ENCODE measurements at regions not wholly inside any gene's neighbourhood (a gene's known extent, or its start where the extent isn't known, plus 50 kb on each side); places are given as distances from the start of the nearest gene placed in this dataset.

GRCh38 chr2:195561116-195561921, 95.7 kb upstream of the SLC39A10 start:
- ChIA-PET POLR2A (interaction anchor here (0.6 kb wide), 1 partner anchor 97 kb away, joined by 3 read pairs; no protein-coding TSS in a partner anchor), RAD21 (ENCODE audit: low non-redundant PET in 1 of 2, low total read pairs in 2 of 2, uncharacterized antibody in 2 of 2, unreplicated experiment in 2 of 2) (no interaction called here), CTCF (no interaction called here)
- H2AFZ ChIP-seq (ENCODE audit: low read depth, low read length, poor library complexity, severe bottlenecking): no peak overlapping the region
- TF ChIP-seq EZH2phosphoT487 (IDR thresholded peaks at IDR 0.05; ENCODE audit: borderline replicate concordance): no peak
- no peak for TF ChIP-seq POLR2A (IDR thresholded peaks at IDR 0.05; ENCODE audit: borderline replicate concordance, extremely low read depth, insufficient read depth, insufficient read length)
- no peak for TF ChIP-seq ATF3 (IDR thresholded peaks at IDR 0.05)
- TF ChIP-seq, protein P1, sequence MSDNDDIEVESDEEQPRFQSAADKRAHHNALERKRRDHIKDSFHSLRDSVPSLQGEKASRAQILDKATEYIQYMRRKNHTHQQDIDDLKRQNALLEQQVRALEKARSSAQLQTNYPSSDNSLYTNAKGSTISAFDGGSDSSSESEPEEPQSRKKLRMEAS (IDR thresholded peaks at IDR 0.05): no peak
- TF ChIP-seq CEBPB (IDR thresholded peaks at IDR 0.05; ENCODE audit: low read depth): no peak
- TF ChIP-seq ELF1 (IDR thresholded peaks at IDR 0.05; ENCODE audit: borderline replicate concordance, low read depth): no peak
- TF ChIP-seq SIN3A (IDR thresholded peaks at IDR 0.05; ENCODE audit: low read depth): no peak
- no peak for TF ChIP-seq POLR2AphosphoS5 (IDR thresholded peaks at IDR 0.05; ENCODE audit: low read depth, low read length)
- no peak for TF ChIP-seq CBX3 (IDR thresholded peaks at IDR 0.05; ENCODE audit: low read depth)
- no peak for TF ChIP-seq CTCF (IDR thresholded peaks at IDR 0.05 in 2 of 3, conservative IDR thresholded peaks at IDR 0.05 in 1 of 3; ENCODE audit: borderline replicate concordance in 1 of 3, insufficient read depth in 1 of 3, low read depth in 2 of 3, low read length in 2 of 3)
- no peak for TF ChIP-seq SRF (IDR thresholded peaks at IDR 0.05; ENCODE audit: low read depth)
- no peak for TF ChIP-seq EZH2 (IDR thresholded peaks at IDR 0.05)
- TF ChIP-seq ZNF274 (IDR thresholded peaks at IDR 0.05; ENCODE audit: low read depth, low read length): no peak
- no peak for TF ChIP-seq SP1 (IDR thresholded peaks at IDR 0.05; ENCODE audit: low read depth)
- no peak for TF ChIP-seq RAD21 (IDR thresholded peaks at IDR 0.05; ENCODE audit: low read depth)
- no peak for TF ChIP-seq EGR1 (IDR thresholded peaks at IDR 0.05; ENCODE audit: low read depth)
- no peak for TF ChIP-seq ZBTB33 (IDR thresholded peaks at IDR 0.05; ENCODE audit: extremely low read depth, insufficient replicate concordance, low read length)
- TF ChIP-seq JUND (IDR thresholded peaks at IDR 0.05): no peak
- TF ChIP-seq TCF7L2 (IDR thresholded peaks at IDR 0.05; ENCODE audit: borderline replicate concordance, extremely low read depth, insufficient read depth, insufficient read length): no peak
- TF ChIP-seq YY1 (IDR thresholded peaks at IDR 0.05; ENCODE audit: extremely low read depth, insufficient replicate concordance, low read depth, low read length): no peak
- no peak overlapping the region for H3K4me2 ChIP-seq (ENCODE audit: low read length)
- no peak for ATAC-seq
- no peak for DNase-seq (ENCODE audit: low read depth, low spot score)
- H3K9ac ChIP-seq (ENCODE audit: low read length): no peak overlapping the region
- no peaks in the 10 kb centered on the region for H4K20me1 ChIP-seq (ENCODE audit: insufficient read depth)
- no TSS peak for BruUV-seq (replicated peaks)
- H3K4me3 ChIP-seq (replicated peaks in 1 of 2; ENCODE audit: low read depth in 1 of 2, low read length in 2 of 2): no peak overlapping the region
- no peaks in the 10 kb centered on the region for H3K4me1 ChIP-seq (ENCODE audit: control insufficient read depth in 1 of 2, insufficient read depth in 2 of 2, low read length in 2 of 2)
- H3K79me2 ChIP-seq (ENCODE audit: insufficient read depth, low read length): no peaks in the 10 kb centered on the region
- no peaks in the 10 kb centered on the region for H3K27me3 ChIP-seq (ENCODE audit: insufficient read depth, low read length)
- no peaks in the 10 kb centered on the region for H3K9me2 ChIP-seq (ENCODE audit: insufficient read depth)
- H3K36me3 ChIP-seq (ENCODE audit: control insufficient read depth in 1 of 2, insufficient read depth in 2 of 2, low read length in 2 of 2): no peaks in the 10 kb centered on the region
- no peaks in the 10 kb centered on the region for H3K9me3 ChIP-seq (ENCODE audit: control insufficient read depth in 1 of 2, insufficient read depth in 1 of 2, low read depth in 1 of 2, low read length in 2 of 2)
- H3K27ac ChIP-seq (ENCODE audit: low read depth, low read length): no peak overlapping the region
- intact Hi-C loops (cut with micrococcal nuclease): loop anchor here (1.0 kb wide), 1 partner anchor 13 kb away; no protein-coding TSS in a partner anchor

Measured in HCT116 (cell line).